ENCODE measurements at regions not wholly inside any gene's neighbourhood (a gene's known extent, or its start where the extent isn't known, plus 50 kb on each side); places are given as distances from the start of the nearest gene placed in this dataset.

GRCh38 chr7:41758321-41758720, 55.4 kb upstream of the INHBA start:
- Mint-ChIP-seq H3K36me3 (ENCODE audit: low read depth) (no peaks in the 10 kb centered on the region), H3K4me1 (no peaks in the 10 kb centered on the region), H3K27me3 (no peaks in the 10 kb centered on the region), H3K27ac (no peak overlapping the region), H3K4me3 (no peak overlapping the region)
- H3K9me3 ChIP-seq (ENCODE audit: control insufficient read depth, low read length, poor library complexity, severe bottlenecking) = no peaks in the 10 kb centered on the region
- DNase-seq (no peak), ATAC-seq (no peak)

GRCh38 chr7:41756650-41757182, 53.8 kb upstream of the INHBA start:
- no peaks in the 10 kb centered on the region for H3K4me1 Mint-ChIP-seq
- H3K27ac Mint-ChIP-seq = no peak overlapping the region
- H3K27me3 Mint-ChIP-seq = no peaks in the 10 kb centered on the region
- no peak for ATAC-seq
- DNase-seq = no peak
- no peaks in the 10 kb centered on the region for H3K9me3 ChIP-seq (ENCODE audit: control insufficient read depth, low read length, poor library complexity, severe bottlenecking)
- H3K4me3 Mint-ChIP-seq = no peak overlapping the region
- no peaks in the 10 kb centered on the region for H3K36me3 Mint-ChIP-seq (ENCODE audit: low read depth)

GRCh38 chr7:41755096-41755495, 52.2 kb upstream of the INHBA start:
- Mint-ChIP-seq H3K27me3 (no peaks in the 10 kb centered on the region), H3K4me3 (no peak overlapping the region), H3K27ac (no peak overlapping the region), H3K4me1 (no peaks in the 10 kb centered on the region), H3K36me3 (ENCODE audit: low read depth) (no peaks in the 10 kb centered on the region)
- H3K9me3 ChIP-seq (ENCODE audit: control insufficient read depth, low read length, poor library complexity, severe bottlenecking) = no peaks in the 10 kb centered on the region
- DNase-seq (no peak), ATAC-seq (no peak)

- ATAC-seq (no peak), DNase-seq (no peak)
- Mint-ChIP-seq H3K27ac (no peak overlapping the region), H3K36me3 (ENCODE audit: low read depth) (no peaks in the 10 kb centered on the region), H3K4me1 (no peaks in the 10 kb centered on the region), H3K4me3 (no peak overlapping the region), H3K27me3 (no peaks in the 10 kb centered on the region)
- H3K9me3 ChIP-seq (ENCODE audit: control insufficient read depth, low read length, poor library complexity, severe bottlenecking) = no peaks in the 10 kb centered on the region
Observed at GRCh38 chr7:41754046-41754445, 51.2 kb upstream of the INHBA start.
